H1 (cell line): ENCODE measurements at regions not wholly inside any gene's neighbourhood (a gene's known extent, or its start where the extent isn't known, plus 50 kb on each side); places are given as distances from the start of the nearest gene placed in this dataset.

ENCODE experiments used
- CTCF ChIA-PET: fragments of 300-600 bp; sonication (Branson Sonifier 250); formaldehyde crosslinking; loops from one replicate; lab custom pipeline; 2021; ENCODE audit not compliant: partially characterized antibody; lab: Charles Lee
- POLR2A ChIA-PET: fragments of 300-600 bp; sonication (Branson Sonifier 250); formaldehyde crosslinking; loops from one replicate; lab custom pipeline; 2021; ENCODE audit warnings: inconsistent platforms; ENCODE audit not compliant: partially characterized antibody; lab: Charles Lee
- DNase-seq, 2 experiments: peaks; one replicate each; pipeline versions ENCODE4 v3.0.0 to v3.0.0-alpha.2; 2010 to 2022; ENCODE audit warnings: low spot score in 2 of 2, low read depth in 1 of 2, mixed read lengths in 1 of 2
- FAIRE-seq: peaks from 2 replicates; lab custom pipeline; 2011; peaks lifted over from hg19 to GRCh38; lab: Jason Lieb, UNC
- H2AFZ ChIP-seq: 2 replicates; pipeline ENCODE4 v1.8.1; 2012; ENCODE audit warnings: low read length, inconsistent platforms
- H2AK5ac ChIP-seq: 2 replicates; pipeline ENCODE4 v1.6.1; 2013; ENCODE audit warnings: low read depth, low read length
- H2BK120ac ChIP-seq: replicated peaks from 2 replicates; pipeline ENCODE3; 2013; ENCODE audit warnings: low read depth, low read length, inconsistent platforms
- H2BK12ac ChIP-seq: 2 replicates; pipeline ENCODE4 v1.6.1; 2013; ENCODE audit warnings: low read depth, low read length
- H2BK15ac ChIP-seq: 2 replicates; pipeline ENCODE4 v1.6.1; 2013; ENCODE audit warnings: low read length
- H2BK20ac ChIP-seq: 2 replicates; pipeline ENCODE4 v1.6.1; 2013; ENCODE audit warnings: low read length
- H2BK5ac ChIP-seq: 2 replicates; pipeline ENCODE4 v1.6.1; 2013; ENCODE audit warnings: low read depth, low read length
- H3K14ac ChIP-seq: 2 replicates; pipeline ENCODE4 v1.6.1; 2013; ENCODE audit warnings: inconsistent platforms; ENCODE audit not compliant: insufficient read length
- H3K18ac ChIP-seq: 2 replicates; pipeline ENCODE4 v1.6.1; 2013; ENCODE audit warnings: low read length; ENCODE audit errors: extremely low read depth
- H3K23ac ChIP-seq: 2 replicates; pipeline ENCODE4 v1.6.1; 2013; ENCODE audit warnings: inconsistent platforms; ENCODE audit not compliant: insufficient read length
- H3K23me2 ChIP-seq: 2 replicates; pipeline ENCODE4 v1.6.1; 2013; ENCODE audit warnings: low read depth, low read length
- H3K27ac ChIP-seq: 2 replicates; pipeline ENCODE4 v1.6.1; 2011; ENCODE audit warnings: low read depth, low read length, inconsistent platforms
- H3K27me3 ChIP-seq, 4 experiments: replicated peaks in 1 of 4; 1 replicate in 1 of 4; 2 replicates in 3 of 4; pipeline versions ENCODE4 v1.6.1 to v1.8.1; 2011 to 2013; ENCODE audit warnings: low read length in 3 of 4, mild to moderate bottlenecking in 3 of 4, inconsistent platforms in 2 of 4, mixed read lengths in 2 of 4, moderate library complexity in 1 of 4; ENCODE audit not compliant: control insufficient read depth in 3 of 4, insufficient read depth in 3 of 4; ENCODE audit errors: extremely low read depth in 1 of 4
- H3K36me3 ChIP-seq, 4 experiments: 2 replicates each; pipeline versions ENCODE4 v1.6.1 to v1.8.1; 2011 to 2013; ENCODE audit warnings: mild to moderate bottlenecking in 4 of 4, low read length in 3 of 4, moderate library complexity in 2 of 4, control low read depth in 1 of 4, inconsistent platforms in 1 of 4; ENCODE audit not compliant: insufficient read depth in 4 of 4, control insufficient read depth in 2 of 4
- H3K4ac ChIP-seq: replicated peaks from 2 replicates; pipeline ENCODE3; 2013; ENCODE audit warnings: low read length, low read depth, mixed read lengths, inconsistent platforms; ENCODE audit not compliant: insufficient read length
- H3K4me1 ChIP-seq, 4 experiments: replicated peaks in 1 of 4; 1 replicate in 1 of 4; 2 replicates in 3 of 4; pipeline versions ENCODE4 v1.6.1 to v1.8.1; 2011 to 2013; ENCODE audit warnings: low read length in 3 of 4, inconsistent platforms in 2 of 4, mixed read lengths in 1 of 4; ENCODE audit not compliant: insufficient read depth in 4 of 4, control insufficient read depth in 3 of 4
- H3K4me2 ChIP-seq, 2 experiments: 2 replicates each; pipeline versions ENCODE4 v1.6.1 to v1.8.1; 2011 to 2013; ENCODE audit warnings: low read depth in 2 of 2, low read length in 2 of 2, control low read depth in 1 of 2, inconsistent platforms in 1 of 2, mild to moderate bottlenecking in 1 of 2; ENCODE audit not compliant: insufficient read depth in 1 of 2
- H3K4me3 ChIP-seq, 4 experiments: fragments of 200-600, 300-600 bp in 1 of 4; sonication (generic), shearing (Covaris generic), sonication (Bioruptor Twin) in 1 of 4; 2 replicates each; pipeline versions ENCODE4 v1.5.1 to v1.8.1; 2011 to 2016; ENCODE audit warnings: low read length in 4 of 4, low read depth in 3 of 4, control low read depth in 2 of 4, inconsistent platforms in 2 of 4, mild to moderate bottlenecking in 2 of 4, mixed read lengths in 1 of 4, moderate library complexity in 1 of 4; ENCODE audit not compliant: insufficient read depth in 2 of 4; ENCODE audit errors: extremely low read depth in 1 of 4
- H3K56ac ChIP-seq: replicated peaks from 2 replicates; pipeline ENCODE3; 2013; ENCODE audit warnings: low read depth, mild to moderate bottlenecking, mixed read lengths, low read length, inconsistent platforms; ENCODE audit not compliant: insufficient read length
- H3K79me1 ChIP-seq: 2 replicates; pipeline ENCODE4 v1.6.1; 2013; ENCODE audit warnings: low read depth, low read length, control low read depth
- H3K79me2 ChIP-seq, 2 experiments: 2 replicates each; pipeline versions ENCODE4 v1.6.1 to v1.8.1; 2012 to 2013; ENCODE audit warnings: low read length in 2 of 2, mild to moderate bottlenecking in 2 of 2, inconsistent platforms in 1 of 2; ENCODE audit not compliant: insufficient read depth in 2 of 2, control insufficient read depth in 1 of 2
- H3K9ac ChIP-seq, 4 experiments: replicated peaks in 1 of 4; 1 replicate in 1 of 4; 2 replicates in 3 of 4; pipeline versions ENCODE4 v1.6.1 to v1.8.1; 2011 to 2013; ENCODE audit warnings: low read depth in 3 of 4, low read length in 3 of 4, control low read depth in 2 of 4, mild to moderate bottlenecking in 2 of 4, moderate library complexity in 2 of 4, inconsistent platforms in 1 of 4; ENCODE audit errors: extremely low read depth in 1 of 4
- H3K9me3 ChIP-seq, 2 experiments: 2 replicates each; pipeline versions ENCODE4 v1.6.1 to v1.8.1; 2012 to 2013; ENCODE audit warnings: mild to moderate bottlenecking in 2 of 2, moderate library complexity in 2 of 2, control low read depth in 1 of 2, inconsistent platforms in 1 of 2, low read depth in 1 of 2, low read length in 1 of 2, mixed read lengths in 1 of 2; ENCODE audit not compliant: insufficient read depth in 2 of 2
- H4K20me1 ChIP-seq, 2 experiments: replicated peaks in 1 of 2; 2 replicates each; pipeline versions ENCODE3 to v1.8.1; 2011 to 2013; ENCODE audit warnings: inconsistent platforms in 2 of 2, low read length in 2 of 2, mild to moderate bottlenecking in 1 of 2; ENCODE audit not compliant: insufficient read depth in 2 of 2, control insufficient read depth in 1 of 2
- H4K5ac ChIP-seq: 2 replicates; pipeline ENCODE4 v1.6.1; 2013; ENCODE audit warnings: low read length, low read depth, mixed read lengths, inconsistent platforms; ENCODE audit not compliant: insufficient read length
- H4K8ac ChIP-seq: 2 replicates; pipeline ENCODE4 v1.8.0; 2013; ENCODE audit warnings: mild to moderate bottlenecking, moderate library complexity, low read length, inconsistent platforms; ENCODE audit not compliant: insufficient read depth; ENCODE audit errors: extremely low read depth
- H4K91ac ChIP-seq: replicated peaks from 2 replicates; pipeline ENCODE3; 2013; ENCODE audit warnings: low read length, mixed read lengths, inconsistent platforms; ENCODE audit not compliant: insufficient read length
- ATF2 ChIP-seq: IDR thresholded peaks from 2 replicates; pipeline ENCODE4 v1.6.1; 2012; ENCODE audit warnings: low read length, inconsistent platforms
- CHD1 ChIP-seq: IDR thresholded peaks from 2 replicates; pipeline ENCODE4 v1.6.1; 2012; ENCODE audit warnings: low read depth, low read length, improper control_type of control experiment
- CTBP2 ChIP-seq: IDR thresholded peaks from 2 replicates; pipeline ENCODE4 v1.7.0; 2011; ENCODE audit warnings: borderline replicate concordance, mild to moderate bottlenecking, moderate library complexity, mixed read lengths, low read length; ENCODE audit not compliant: insufficient read depth, insufficient read length
- EZH2 ChIP-seq: fragments of 200-600 bp; sonication (generic); IDR thresholded peaks from 2 replicates; pipeline ENCODE4 v1.7.1; 2012; ENCODE audit warnings: low read depth, mild to moderate bottlenecking, moderate library complexity, low read length, inconsistent platforms; ENCODE audit not compliant: severe bottlenecking
- KDM1A ChIP-seq: fragments of 200-600, 300-600 bp; sonication (generic); IDR thresholded peaks from 2 replicates; pipeline ENCODE4 v1.7.1; 2016; ENCODE audit warnings: mild to moderate bottlenecking, low read length, borderline replicate concordance
- KDM5A ChIP-seq: fragments of 200-600 bp; IDR thresholded peaks from 2 replicates; pipeline ENCODE4 v1.7.1; 2012; ENCODE audit warnings: mild to moderate bottlenecking, low read length, inconsistent platforms, mixed read lengths
- PHF8 ChIP-seq: fragments of 200-600 bp; sonication (generic); conservative IDR thresholded peaks from 2 replicates; pipeline ENCODE4 v1.7.1; 2012; ENCODE audit warnings: low read depth, mild to moderate bottlenecking, inconsistent platforms, low read length, moderate library complexity
- RXRA ChIP-seq: IDR thresholded peaks from 2 replicates; pipeline ENCODE4 v1.6.1; 2011; ENCODE audit warnings: low read depth, mild to moderate bottlenecking, low read length, moderate library complexity; ENCODE audit not compliant: insufficient read depth
- SAP30 ChIP-seq: fragments of 300-600 bp; sonication (generic); IDR thresholded peaks from 2 replicates; pipeline ENCODE4 v1.7.1; 2012; ENCODE audit warnings: low read length, moderate library complexity, mild to moderate bottlenecking, inconsistent platforms; ENCODE audit not compliant: insufficient read depth, insufficient replicate concordance
- SIX5 ChIP-seq: IDR thresholded peaks from 2 replicates; pipeline ENCODE4 v1.6.1; 2011; ENCODE audit warnings: mild to moderate bottlenecking, low read depth, low read length
- SUZ12 ChIP-seq: fragments of 200-600 bp; sonication (generic); IDR thresholded peaks from 2 replicates; pipeline ENCODE4 v1.6.1; 2012; ENCODE audit warnings: mild to moderate bottlenecking, inconsistent platforms, low read length, moderate library complexity, mixed read lengths
- YY1 ChIP-seq: IDR thresholded peaks from 2 replicates; pipeline ENCODE4 v1.6.1; 2011; ENCODE audit warnings: low read depth, mild to moderate bottlenecking, low read length
- WGBS, 2 experiments: shearing (Covaris generic) in 1 of 2; methylation state at CpG; one replicate each; pipeline versions ENCODE4 v1.1.6 to v1.1.7; 2013 to 2015; ENCODE audit warnings: low lambda C conversion rate in 2 of 2, mixed read lengths in 2 of 2, inconsistent platforms in 1 of 2, low coverage in 1 of 2, missing lambda C conversion rate in 1 of 2; ENCODE audit not compliant: insufficient replicate concordance in 2 of 2, insufficient coverage in 1 of 2, insufficient read length in 1 of 2; ENCODE audit errors: extremely low coverage in 1 of 2, missing lambda C conversion rate in 1 of 2; 5-methylcytosine and 5-hydroxymethylcytosine counted together

GRCh38 chr2:147384659-147385058 lies 460.2 kb upstream of the ACVR2A start:
- POLR2A ChIA-PET, result no interaction called here
- no peak for TF ChIP-seq EZH2
- TF ChIP-seq PHF8, result no peak
- no peak for TF ChIP-seq SAP30
- TF ChIP-seq KDM5A, result no peak
- TF ChIP-seq CTBP2, result no peak
- no peak for TF ChIP-seq CHD1
- TF ChIP-seq ATF2, result no peak
- no peak for TF ChIP-seq RXRA
- TF ChIP-seq YY1, result no peak
- no peak for TF ChIP-seq SIX5
- no peak for TF ChIP-seq SUZ12
- no peak for TF ChIP-seq KDM1A

More at GRCh38 chr2:147384659-147385058, 460.2 kb upstream of the ACVR2A start:
- Histone ChIP-seq H3K4me2 (no peak overlapping the region), H2AK5ac (no peak overlapping the region), H3K4me1 (peaks cover 0 to 5% (median 0%) of the 10 kb centered on the region in 4 experiments; a peak in 1 of 7 replicates), H4K8ac (no peak overlapping the region), H3K27ac (no peak overlapping the region), H3K56ac (no peak overlapping the region), H3K9me3 (no peaks in the 10 kb centered on the region), H3K4ac (no peak overlapping the region), H3K36me3 (no peaks in the 10 kb centered on the region), H2BK15ac (no peak overlapping the region), H4K5ac (no peak overlapping the region), H3K79me2 (no peaks in the 10 kb centered on the region), H3K27me3 (no peaks in the 10 kb centered on the region), H2BK12ac (no peak overlapping the region), H2BK5ac (no peak overlapping the region), H3K79me1 (no peaks in the 10 kb centered on the region), H3K4me3 (no peak overlapping the region), H3K14ac (no peak overlapping the region), H3K18ac (no peak overlapping the region), H3K23ac (no peak overlapping the region), H2AFZ (no peak overlapping the region), H4K20me1 (no peaks in the 10 kb centered on the region), H4K91ac (no peak overlapping the region), H2BK120ac (no peak overlapping the region), H3K23me2 (no peaks in the 10 kb centered on the region), H3K9ac (no peak overlapping the region), H2BK20ac (no peak overlapping the region)
- 91% methylated on average over 2 of the region's 2 CpGs; no CpG with 5 or more reads in 1 of the 2 experiments for WGBS, 2 experiments
- CTCF ChIA-PET, result no interaction called here
- DNase-seq (no peak), FAIRE-seq (no peak)
